8988T (cell line): ENCODE measurements at regions not wholly inside any gene's neighbourhood (a gene's known extent, or its start where the extent isn't known, plus 50 kb on each side); places are given as distances from the start of the nearest gene placed in this dataset.

Experiments
- DNase-seq: peaks from one replicate; pipeline ENCODE4 v3.0.0; 2011

DNA sequence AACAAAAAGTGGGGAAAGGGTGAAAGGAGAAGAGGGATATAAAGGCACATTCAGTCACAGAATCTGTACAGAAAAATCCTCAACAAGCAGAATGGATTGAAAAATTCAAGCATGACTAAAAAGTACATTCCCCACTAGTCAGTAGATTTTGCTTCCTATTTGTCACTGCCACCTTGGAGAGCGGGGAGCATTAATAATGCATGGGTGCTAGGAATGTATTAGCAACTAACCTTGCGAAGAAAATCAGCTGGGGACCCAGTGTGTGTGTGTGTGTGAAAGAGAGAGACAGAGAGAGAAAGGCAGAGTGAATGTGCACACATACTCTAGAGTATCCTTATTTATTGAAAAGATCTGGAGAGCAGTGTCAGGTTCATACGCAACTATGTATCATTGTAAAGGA is 968.7 kb upstream of the ZEB2 start:
- no peak for DNase-seq

DNA sequence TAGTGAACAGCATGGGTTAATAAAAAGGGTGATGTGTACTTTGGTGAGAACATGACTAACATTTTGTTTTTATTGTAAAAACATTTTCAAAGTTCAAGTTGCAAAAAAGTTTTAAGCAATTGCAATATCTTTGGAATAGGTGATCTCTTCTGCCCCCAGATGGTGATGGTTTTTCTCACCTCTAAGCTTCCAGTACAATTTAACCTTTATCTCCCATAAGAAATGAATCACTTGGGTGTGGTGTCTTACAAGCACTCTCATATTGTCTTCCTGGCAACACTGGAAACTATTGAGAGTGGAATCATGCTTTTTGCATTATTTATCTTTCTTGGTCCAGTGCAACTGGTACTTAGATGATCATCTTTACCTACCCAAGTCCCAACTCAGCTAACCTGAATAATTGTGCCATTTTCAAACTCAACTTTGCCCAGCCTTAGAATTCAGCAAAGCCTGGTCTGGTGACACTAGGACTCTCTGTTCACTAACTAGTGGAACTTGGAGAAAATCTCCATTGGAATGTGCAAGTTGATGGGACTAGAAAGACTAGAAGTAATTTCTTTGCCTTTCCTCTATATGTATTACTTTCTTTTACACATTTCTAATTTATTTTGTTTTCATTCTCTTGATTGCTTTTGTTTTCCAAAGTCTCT is 964.7 kb upstream of the ZEB2 start:
- DNase-seq = no peak

DNA sequence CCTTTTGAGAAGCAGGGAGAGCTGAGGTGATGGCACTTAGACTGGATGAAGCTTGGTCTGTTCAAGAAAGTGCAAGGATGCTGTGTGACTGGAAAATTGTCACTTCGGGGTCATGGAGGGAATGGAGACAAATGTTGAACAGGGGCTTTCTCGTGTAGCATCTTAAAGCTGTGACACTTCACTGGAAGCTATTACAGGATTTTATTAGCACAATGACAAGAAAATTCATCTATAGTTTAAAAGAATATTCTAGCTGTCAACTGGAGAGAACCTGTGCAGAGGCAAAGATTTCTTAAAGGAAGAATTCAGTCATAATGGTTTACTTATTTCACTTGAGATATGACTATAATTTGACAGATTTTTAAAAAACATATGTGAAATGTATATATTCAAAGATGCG is 963.9 kb upstream of the ZEB2 start:
- no peak for DNase-seq

DNA sequence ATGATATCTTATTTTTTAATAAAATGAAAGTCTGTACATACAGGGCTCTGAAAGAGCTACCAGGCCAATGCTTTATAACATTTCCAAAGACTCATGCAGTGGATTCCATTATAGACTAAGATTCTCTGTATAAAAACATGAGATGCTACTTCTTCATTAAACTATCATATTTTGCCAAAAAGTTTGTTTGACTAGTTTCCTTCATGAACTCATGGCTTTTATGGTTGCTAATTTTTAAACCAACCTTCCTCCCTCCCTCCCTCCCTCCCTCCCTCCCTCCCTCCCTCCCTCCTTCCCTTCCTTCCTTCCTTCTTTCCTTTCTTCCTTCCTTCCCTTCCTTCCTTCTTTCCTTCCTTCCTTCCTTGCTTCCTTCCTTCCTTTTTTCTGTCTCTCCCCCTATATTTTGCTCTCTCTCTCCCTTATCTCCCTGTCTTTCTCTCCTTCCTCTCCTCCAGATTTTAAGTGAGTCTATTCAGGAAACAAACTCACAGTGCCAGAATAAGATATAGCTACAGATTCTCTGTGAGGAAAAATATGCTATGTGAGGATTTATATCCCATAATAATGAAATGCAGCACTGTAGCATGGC is 961.5 kb upstream of the ZEB2 start:
- no peak for DNase-seq

DNA sequence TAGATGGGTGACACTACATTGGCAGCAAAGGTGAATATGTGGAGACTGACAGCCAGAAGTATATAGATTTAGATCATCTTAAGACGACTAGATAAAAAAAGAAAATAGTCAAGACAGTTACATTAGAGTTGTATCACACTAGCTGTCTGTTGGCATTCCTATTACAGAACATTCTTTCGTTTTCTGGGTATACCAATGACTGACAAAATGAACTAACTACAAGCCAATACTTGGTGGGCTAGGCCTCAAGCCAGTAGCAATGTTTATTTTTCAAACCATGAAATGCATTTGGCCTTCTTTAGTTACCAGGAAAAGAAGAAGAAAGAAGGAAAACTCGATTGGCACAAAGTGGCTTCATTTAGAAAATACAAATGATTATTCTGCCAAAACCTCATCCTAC is 944.9 kb upstream of the ZEB2 start:
- no peak for DNase-seq

DNA sequence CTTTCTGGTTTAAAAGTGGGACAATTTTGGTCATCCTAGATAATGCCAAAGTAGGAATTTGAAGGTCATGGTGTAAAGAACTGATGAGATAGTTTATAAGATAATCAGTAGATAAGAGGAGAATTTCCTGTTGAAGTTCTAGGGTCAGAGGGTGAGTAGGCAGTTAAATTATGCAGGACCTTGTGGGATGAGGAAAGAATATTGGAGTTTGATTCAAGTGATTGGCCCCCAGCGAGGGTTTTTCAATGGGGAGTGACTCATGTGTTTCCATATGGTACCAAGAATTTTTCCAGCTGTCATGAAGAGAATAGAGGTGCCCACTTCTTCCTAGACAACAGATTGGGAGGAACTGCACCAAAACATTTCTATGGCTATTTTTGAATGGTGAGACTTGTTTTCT is 940.2 kb upstream of the ZEB2 start:
- no peak for DNase-seq

DNA sequence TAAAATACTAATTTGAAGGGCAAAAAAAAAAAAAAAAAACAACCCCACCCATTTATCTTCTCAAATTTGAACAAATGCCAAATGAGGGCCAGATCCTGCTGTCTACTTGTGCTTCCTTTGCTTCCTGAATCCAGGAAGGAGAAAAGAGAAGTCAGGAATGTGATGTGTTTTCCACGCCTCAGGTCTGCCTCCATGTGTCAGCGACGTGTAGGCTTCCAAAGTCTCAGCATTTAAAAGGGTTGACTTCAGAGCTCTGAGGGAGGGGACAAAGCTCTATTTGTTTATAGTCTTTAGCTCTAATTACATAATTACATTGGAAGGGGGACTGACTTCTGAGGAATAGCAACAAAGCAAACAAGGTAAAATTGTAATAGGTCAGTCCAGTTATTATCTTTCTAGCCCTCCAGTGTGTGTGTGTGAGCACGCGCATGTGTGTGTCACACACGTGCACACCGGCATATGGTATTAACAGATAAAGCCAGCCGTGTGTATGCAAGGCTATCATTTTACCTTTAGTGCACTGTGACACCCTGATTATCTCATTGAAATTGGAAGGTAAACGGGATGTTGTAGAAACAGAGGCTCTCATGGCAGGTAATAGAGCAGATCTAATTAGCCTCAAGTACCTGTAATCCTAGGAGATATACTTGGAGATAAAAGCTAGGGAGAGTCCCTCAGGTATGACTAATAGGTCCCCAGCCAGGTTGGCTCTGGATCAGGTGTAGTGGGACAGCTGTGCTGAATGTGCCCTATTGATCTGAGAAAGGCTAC is 911.4 kb upstream of the ZEB2 start:
- DNase-seq = no peak

DNA sequence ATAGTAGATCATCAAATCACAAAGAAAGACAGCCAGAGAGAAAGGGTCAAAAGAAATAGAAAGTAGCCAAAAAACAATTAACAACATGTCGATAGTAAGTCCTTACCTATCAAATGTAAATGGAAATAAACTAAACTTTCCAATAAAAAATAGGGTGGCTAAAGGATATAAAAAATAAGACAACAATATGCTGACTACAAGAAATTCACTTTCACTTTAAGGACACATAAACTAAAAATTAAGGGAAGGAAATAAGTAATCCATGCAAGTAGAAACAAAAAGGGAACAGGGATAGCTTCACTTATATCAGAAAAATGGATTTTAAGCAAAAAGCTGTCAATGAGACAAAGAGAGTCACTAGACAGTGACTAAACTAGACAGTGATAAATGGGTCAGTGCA is 903.9 kb upstream of the ZEB2 start:
- DNase-seq = no peak

DNA sequence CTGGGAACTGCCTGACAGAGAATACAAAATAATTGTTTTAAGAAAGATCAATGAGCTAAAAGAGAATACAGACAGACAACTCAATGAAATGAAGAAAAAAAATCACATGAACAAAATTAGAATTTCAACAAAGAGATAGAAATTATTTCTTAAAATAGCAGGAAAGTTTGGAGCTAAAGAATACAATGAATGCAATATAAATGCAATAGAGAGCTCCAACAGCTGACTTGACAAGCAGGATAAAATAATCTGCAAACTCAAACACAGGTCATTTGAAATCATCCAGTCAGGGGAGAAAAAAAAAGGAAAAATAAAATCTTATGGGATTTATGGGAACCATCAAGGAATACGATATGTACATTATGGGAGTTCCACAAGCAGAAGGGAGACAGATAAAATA is 902.7 kb upstream of the ZEB2 start:
- DNase-seq = no peak

DNA sequence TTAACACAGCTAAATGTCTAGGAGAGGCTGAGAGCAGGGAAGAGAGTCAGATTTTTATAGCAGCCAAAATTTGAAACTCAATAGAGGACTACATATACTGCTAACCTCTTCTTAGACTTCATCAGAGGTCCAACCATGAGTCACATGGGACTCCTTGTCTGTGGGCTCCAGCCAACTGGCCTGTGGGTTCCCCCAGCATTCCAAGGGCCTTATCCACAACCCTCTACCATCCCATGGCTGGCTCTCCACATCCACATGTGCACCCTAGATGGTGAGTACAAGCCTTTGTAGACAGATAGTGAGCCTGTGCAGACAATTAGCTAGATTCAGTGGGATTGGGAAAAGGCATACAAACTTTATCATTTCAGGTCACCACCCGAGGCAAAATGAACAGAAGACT is 901.9 kb upstream of the ZEB2 start:
- DNase-seq = no peak

DNA sequence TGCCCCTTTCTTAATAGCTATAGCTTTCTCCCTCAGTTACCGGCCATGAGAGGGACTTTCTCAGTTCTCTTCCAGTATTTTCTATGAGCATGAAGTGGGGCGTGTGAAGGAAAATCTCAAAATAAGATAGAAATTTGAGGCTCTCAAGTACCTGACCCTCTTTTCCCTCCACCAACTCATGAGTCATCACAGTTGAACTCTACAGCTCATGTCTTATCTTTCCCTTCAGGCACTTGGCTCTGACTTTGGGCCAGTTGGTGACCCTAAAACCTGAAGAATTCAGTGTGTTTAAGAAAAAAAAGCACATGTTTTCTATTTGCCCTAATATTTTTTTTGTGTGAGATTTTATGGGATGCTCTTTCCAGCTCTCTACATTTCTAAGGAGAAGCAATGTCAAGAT is 896.7 kb upstream of the ZEB2 start:
- no peak for DNase-seq

DNA sequence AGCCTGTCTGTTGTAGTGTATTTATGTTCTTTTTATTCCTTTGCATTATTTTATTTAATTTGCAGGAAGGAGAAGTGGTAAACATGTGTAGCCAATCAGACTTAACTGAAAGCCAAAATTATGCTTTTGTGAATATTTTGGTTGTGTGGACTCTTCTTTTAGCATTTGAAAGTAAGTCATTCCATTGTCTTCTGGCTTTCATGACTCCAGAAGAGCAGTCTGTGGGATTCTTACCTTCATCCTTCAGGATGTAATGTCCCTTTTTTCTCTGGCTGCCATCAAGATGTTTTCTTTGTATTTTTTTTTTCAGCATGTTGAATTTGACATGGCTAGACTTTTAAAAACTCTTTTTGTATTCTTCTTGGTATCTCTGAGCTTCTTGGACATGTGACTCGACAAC is 895.2 kb upstream of the ZEB2 start:
- no peak for DNase-seq

DNA sequence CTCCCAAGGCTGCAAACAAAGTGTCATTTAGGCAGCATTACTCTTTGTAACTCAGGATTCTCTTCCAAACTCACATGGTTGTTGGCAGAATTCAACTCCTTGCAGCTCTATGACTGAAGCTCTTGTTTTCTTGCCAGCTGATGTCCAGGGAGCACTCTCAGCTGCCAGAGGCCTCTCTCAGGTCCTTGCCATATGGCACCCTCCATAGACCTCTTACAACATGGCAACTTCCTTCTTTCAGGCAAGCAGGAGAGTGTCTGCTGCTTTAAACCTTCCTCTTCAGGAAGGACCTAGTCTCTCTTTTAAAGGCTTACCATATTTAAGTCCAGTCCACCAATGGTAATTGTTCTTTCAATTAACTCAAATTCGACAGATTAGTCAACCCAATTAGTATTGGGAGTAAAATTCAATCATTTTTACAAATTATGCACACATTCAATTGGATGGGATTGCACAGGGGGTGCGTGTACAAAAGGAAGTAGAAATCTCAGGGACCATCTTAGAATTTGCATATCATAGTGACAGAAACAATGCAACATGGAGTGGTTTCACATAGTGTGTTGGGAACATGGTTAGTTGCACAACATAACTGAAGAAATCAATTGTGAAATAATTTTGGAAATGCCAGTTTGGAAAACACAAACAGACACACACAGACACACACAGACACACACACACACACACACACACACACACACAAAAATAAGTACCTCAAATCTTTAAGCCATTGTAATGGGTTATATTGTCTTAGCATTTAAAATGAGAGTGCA is 893.5 kb upstream of the ZEB2 start:
- no peak for DNase-seq

DNA sequence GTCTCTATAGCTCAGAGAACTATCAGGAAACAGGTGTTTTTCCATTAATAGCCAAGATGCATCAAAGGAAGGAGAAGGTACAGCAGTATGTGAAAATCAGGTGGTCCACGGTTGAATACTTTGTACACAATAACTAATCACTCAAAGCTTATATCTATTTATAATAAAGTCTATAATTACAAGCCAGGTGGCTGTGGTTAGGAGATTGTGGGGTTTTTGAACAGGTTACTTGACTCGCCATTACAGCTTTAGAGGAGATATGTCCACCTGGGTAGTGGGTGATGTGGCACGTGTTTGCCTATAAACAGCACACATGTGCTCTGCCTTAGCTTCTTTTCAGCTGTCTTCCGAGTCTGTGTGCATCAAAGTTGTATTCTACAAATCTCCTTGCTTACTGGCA is 892.2 kb upstream of the ZEB2 start:
- no peak for DNase-seq

DNA sequence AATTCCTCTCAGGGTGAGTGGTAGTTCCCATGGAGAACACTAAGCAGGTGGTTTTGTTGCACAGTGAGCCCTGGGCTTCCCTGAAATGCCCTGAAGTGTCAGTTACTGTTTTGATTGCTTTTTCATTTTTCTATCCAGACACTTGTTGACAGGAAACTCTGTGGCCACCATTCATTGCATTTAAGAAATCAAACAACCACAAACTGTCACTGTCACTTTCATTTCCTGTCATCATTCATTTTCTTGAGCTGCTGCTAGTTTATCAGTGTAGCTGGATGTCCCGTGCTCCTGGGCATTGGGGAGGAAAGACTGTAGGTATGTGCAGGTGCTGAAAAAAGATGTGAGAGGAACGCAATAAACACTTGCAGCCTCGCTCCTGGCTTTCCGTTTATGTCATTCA is 891.6 kb upstream of the ZEB2 start:
- no peak for DNase-seq

DNA sequence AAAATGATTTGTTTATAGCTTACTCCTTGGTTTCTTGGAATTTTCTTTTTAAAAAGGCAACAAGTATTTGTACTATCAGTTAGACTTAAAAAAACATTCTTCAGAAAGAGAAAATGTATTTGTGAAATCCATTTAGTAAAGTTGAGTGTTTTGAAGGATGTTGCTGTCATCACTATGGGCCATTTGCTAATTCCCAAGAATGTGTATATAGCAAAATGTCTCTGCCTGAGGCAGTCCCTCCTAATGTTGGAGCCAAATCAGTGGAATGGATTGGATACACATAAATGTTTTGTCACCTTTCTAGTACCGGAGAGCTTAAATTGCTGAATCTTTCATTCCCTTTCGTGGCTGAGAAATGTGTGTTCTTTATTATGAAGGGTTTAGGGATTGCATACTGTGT is 890.2 kb upstream of the ZEB2 start:
- no peak for DNase-seq

DNA sequence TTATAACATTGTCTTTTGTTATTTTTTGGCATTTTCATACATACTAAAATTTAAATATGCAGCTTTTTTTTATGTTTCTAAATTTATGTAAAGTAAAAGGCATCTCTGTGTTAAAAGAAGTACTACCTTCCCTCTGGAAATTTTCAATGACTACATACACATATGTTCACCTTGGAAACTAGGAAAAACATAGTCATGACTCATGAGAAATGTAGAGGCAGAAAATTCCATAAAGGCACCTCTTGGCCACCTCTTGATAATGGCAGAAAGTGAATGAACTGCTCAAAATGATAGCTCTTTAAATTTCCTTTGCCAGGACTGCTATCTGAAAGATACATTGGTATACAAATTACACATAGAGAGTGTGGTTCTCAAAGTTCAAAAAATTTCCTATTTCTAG is 889.1 kb upstream of the ZEB2 start:
- no peak for DNase-seq

DNA sequence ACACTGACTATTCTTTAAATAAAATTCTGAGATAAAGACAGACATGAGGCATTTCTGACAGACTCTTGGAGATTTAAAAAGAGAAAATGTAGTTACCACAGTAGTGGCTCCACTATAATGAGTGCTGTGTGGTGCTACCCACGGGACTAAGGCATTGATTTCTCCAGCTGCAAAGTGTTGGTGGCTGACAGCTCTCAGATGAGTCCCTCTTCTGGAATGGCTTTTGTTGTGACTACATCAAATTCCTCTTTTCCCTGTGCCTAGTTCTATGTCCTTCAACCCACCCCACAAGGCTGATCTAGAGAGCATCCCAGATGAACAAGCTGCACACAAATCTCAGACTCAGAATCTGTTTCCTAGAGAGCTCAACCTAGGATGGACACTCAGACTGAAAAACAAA is 884.8 kb upstream of the ZEB2 start:
- no peak for DNase-seq

DNA sequence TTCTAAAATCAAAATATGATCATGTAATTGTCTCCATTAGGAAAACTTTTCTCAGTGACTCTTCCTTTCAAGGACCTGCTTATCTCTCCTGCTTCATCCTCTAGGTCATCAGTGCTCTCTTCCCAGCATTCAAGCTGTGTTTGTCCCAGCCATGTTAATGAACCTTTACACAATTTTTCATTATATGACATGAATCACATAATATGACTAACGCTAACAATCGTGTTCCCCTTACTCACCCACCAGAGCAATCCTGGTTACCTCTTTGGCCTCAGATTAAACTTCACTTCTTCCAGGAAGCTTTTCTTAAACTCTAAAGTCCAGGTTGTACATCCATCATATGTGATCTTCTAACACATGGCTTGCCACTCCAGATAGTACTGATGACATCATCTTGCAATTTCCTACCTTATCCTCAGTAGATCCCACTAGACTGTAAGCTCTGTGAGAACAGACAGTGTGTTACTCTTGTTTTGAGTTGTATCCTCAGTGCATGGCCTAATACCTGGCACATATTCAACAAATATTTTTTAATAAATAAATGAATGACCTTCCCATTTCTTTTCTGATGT is 882.9 kb upstream of the ZEB2 start:
- no peak for DNase-seq

DNA sequence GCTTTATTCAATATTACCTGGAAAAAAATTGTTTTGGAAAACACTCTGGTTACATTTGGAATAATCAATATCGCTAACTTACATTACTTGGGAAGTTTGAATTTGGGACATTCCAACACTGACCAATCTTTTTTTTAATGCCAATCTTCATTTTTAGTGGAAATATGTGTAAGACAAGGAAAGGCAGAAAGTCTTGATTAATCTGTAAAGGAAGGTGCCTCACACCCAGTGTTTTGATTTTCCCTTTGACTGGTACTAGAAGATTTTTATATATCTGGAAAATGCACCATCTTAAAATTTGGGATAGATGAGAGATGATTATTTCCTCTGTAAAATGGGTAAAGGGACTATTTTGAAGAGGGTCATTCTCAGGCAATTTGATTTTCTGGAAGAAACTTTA is 879.2 kb upstream of the ZEB2 start:
- DNase-seq = no peak

DNA sequence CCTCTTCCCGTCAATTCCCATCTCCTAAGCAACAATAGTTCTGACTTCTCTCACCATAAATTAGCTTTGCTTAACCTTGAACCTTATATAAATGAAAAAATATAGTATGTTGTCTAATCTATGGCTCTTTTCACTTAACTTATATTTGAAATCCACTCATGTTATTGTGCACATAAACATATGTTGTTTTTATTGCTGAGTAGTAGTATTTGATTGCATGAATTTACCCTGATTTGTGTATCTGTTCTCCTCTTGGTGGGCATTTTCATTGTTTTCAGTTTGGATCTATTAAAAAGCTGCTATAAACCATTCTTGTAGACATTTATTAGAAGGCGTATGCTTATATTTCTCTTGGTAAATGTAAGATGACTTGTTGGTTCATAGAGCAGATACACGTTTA is 874.3 kb upstream of the ZEB2 start:
- no peak for DNase-seq

DNA sequence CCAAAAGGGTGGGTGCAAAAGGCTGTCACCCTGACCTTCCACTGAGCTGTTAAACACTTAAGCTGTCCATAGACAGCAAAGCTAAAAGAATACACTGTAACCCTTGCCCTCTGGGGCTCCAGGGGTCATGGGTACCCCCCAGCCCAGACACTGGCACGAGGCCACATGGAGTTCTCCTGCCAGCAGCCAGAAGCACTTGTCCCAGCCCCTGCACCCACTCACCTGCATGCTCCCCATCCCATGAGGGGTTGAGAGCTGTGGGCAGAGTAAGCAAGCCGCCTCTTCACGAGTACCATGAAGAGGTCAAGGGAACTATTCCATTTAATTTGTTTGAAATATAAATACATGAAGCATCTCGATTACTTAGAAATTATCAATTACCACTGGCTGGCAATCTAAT is 867.1 kb upstream of the ZEB2 start:
- no peak for DNase-seq

DNA sequence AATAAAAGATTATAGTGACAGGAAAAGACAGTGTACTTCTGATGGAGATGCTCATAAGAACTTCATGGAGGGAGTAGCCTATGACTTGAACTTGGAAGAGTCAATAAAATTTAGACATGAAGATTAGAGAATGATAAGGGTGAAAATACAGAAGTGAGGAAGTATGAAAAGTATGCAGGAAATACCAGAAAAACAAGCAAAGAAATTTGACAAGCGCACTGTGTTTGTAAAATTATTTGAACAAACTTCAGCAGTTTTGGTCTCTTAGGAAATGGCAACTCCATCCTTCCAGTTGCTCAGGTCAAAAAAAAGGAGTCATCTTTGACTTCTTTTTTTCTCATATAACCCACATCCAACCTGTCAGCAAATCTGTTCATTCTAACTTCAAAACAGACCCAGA is 864.0 kb upstream of the ZEB2 start:
- DNase-seq = no peak
